SK-N-SH (cell line): ENCODE measurements at regions not wholly inside any gene's neighbourhood (a gene's known extent, or its start where the extent isn't known, plus 50 kb on each side); places are given as distances from the start of the nearest gene placed in this dataset.
A peak's percentile ranks its signal among the peaks of the same experiment; 100 is the strongest.

Source experiments
- CTCF ChIA-PET: fragments of 300-600, 350-600 bp; formaldehyde crosslinking; extraction: SDS; loops from one replicate; lab custom pipeline; 2021; lab: Yijun Ruan, JAX
- POLR2A ChIA-PET: fragments of 350-600 bp; sonication (Branson Sonifier 250); formaldehyde crosslinking; extraction: SDS; loops from one replicate; lab custom pipeline; 2020; ENCODE audit warnings: antibody characterized with exemption, inconsistent platforms; lab: Yijun Ruan, JAX
- DNase-seq: peaks from one replicate; pipeline ENCODE4 v3.0.0; 2012
- H2AFZ ChIP-seq: fragments of 200-600 bp; sonication (generic); 2 replicates; pipeline ENCODE4 v1.8.1; 2016; ENCODE audit warnings: antibody characterized with exemption, mild to moderate bottlenecking, low read depth
- H3F3A ChIP-seq: fragments of 200-600 bp; sonication (generic); replicated peaks from 2 replicates; pipeline ENCODE3; 2016; ENCODE audit warnings: antibody characterized with exemption, mild to moderate bottlenecking; ENCODE audit not compliant: insufficient read depth
- H3K27ac ChIP-seq, 2 experiments: fragments of 200-500 bp in 1 of 2; fragments of 200-600 bp in 1 of 2; sonication (Bioruptor generic) in 1 of 2; sonication (generic), shearing (Covaris generic) in 1 of 2; 2 replicates each; pipeline versions ENCODE4 v1.5.1 to v1.6.1; 2014 to 2016; ENCODE audit warnings: low read depth in 2 of 2, inconsistent platforms in 1 of 2, low read length in 1 of 2, mild to moderate bottlenecking in 1 of 2, mixed read lengths in 1 of 2
- H3K27me3 ChIP-seq: fragments of 200-600 bp; sonication (generic), shearing (Covaris generic); 2 replicates; pipeline ENCODE4 v1.6.1; 2016; ENCODE audit warnings: mixed run types; ENCODE audit not compliant: insufficient read depth
- H3K36me3 ChIP-seq, 2 experiments: fragments of 200-500 bp in 1 of 2; fragments of 200-600 bp in 1 of 2; sonication (Bioruptor generic) in 1 of 2; sonication (generic) in 1 of 2; replicated peaks in 1 of 2; 2 replicates each; pipeline versions ENCODE3 to v1.5.1; 2014 to 2016; ENCODE audit warnings: low read length in 1 of 2, mild to moderate bottlenecking in 1 of 2; ENCODE audit not compliant: insufficient read depth in 2 of 2, control insufficient read depth in 1 of 2
- H3K4me1 ChIP-seq, 2 experiments: fragments of 200-500 bp in 1 of 2; fragments of 200-600 bp in 1 of 2; sonication (Bioruptor generic) in 1 of 2; sonication (generic), shearing (Covaris generic) in 1 of 2; 2 replicates each; pipeline versions ENCODE4 v1.5.1 to v1.6.1; 2014 to 2016; ENCODE audit warnings: low read depth in 1 of 2, low read length in 1 of 2, mixed run types in 1 of 2; ENCODE audit not compliant: insufficient read depth in 2 of 2, control insufficient read depth in 1 of 2
- H3K4me2 ChIP-seq: fragments of 200-600 bp; sonication (generic), shearing (Covaris generic); 2 replicates; pipeline ENCODE4 v1.6.1; 2017; ENCODE audit warnings: mixed run types
- H3K4me3 ChIP-seq, 2 experiments: fragments of 200-500 bp in 1 of 2; fragments of 200-600 bp in 1 of 2; sonication (Bioruptor generic) in 1 of 2; sonication (generic), shearing (Covaris generic) in 1 of 2; 2 replicates each; pipeline versions ENCODE4 v1.5.1 to v1.8.1; 2014 to 2016; ENCODE audit warnings: low read depth in 2 of 2, inconsistent platforms in 1 of 2, low read length in 1 of 2, mild to moderate bottlenecking in 1 of 2, mixed read lengths in 1 of 2, moderate library complexity in 1 of 2
- H3K79me2 ChIP-seq: fragments of 200-600 bp; sonication (generic); 2 replicates; pipeline ENCODE4 v1.8.1; 2017; ENCODE audit warnings: mild to moderate bottlenecking; ENCODE audit not compliant: insufficient read depth
- H3K9ac ChIP-seq: fragments of 200-600 bp; sonication (generic); 2 replicates; pipeline ENCODE4 v1.6.1; 2017; ENCODE audit warnings: mixed run types
- H3K9me2 ChIP-seq: fragments of 200-600 bp; sonication (generic); 2 replicates; pipeline ENCODE4 v1.6.1; 2017; ENCODE audit warnings: mixed run types
- H3K9me3 ChIP-seq: fragments of 200-600 bp; sonication (generic); 2 replicates; pipeline ENCODE4 v1.6.1; 2017; ENCODE audit warnings: mixed run types, mild to moderate bottlenecking, moderate library complexity
- H4K20me1 ChIP-seq: fragments of 200-600 bp; sonication (generic); 2 replicates; pipeline ENCODE4 v1.6.1; 2017; ENCODE audit warnings: mild to moderate bottlenecking, mixed run types; ENCODE audit not compliant: insufficient read depth
- CHD2 ChIP-seq: fragments of 150-350 bp; IDR thresholded peaks from 2 replicates; pipeline ENCODE4 v1.6.1; 2018; ENCODE audit warnings: low read length; ENCODE audit not compliant: partially characterized antibody
- CTCF ChIP-seq: fragments of 200-600 bp; sonication (generic); IDR thresholded peaks from 2 replicates; pipeline ENCODE4 v1.6.1; 2017; ENCODE audit warnings: antibody characterized with exemption, mild to moderate bottlenecking, moderate library complexity
- ELF1 ChIP-seq: IDR thresholded peaks from 2 replicates; pipeline ENCODE4 v1.4.0; 2012
- EP300 ChIP-seq, 2 experiments: IDR thresholded peaks; 2 replicates each; pipeline versions ENCODE4 v1.4.0 to v1.6.1; 2012; ENCODE audit warnings: borderline replicate concordance in 1 of 2, low read depth in 1 of 2, low read length in 1 of 2
- FOSL2 ChIP-seq: IDR thresholded peaks from 2 replicates; pipeline ENCODE4 v1.4.0; 2012; ENCODE audit warnings: low read depth, mild to moderate bottlenecking, moderate library complexity, borderline replicate concordance
- GABPA ChIP-seq: IDR thresholded peaks from 2 replicates; pipeline ENCODE4 v1.4.0; 2012; ENCODE audit warnings: low read depth, mild to moderate bottlenecking
- GATA2 ChIP-seq: sonication (generic); formaldehyde crosslinking; IDR thresholded peaks from 2 replicates; pipeline ENCODE4 v1.5.0; 2020; ENCODE audit warnings: mild to moderate bottlenecking, missing genetic modification reagents
- IRF3 ChIP-seq: fragments of 150-350 bp; IDR thresholded peaks from 2 replicates; pipeline ENCODE4 v1.6.1; 2016; ENCODE audit warnings: mild to moderate bottlenecking, low read depth, low read length
- JUND ChIP-seq: IDR thresholded peaks from 2 replicates; pipeline ENCODE4 v1.4.0; 2012
- MAX ChIP-seq: IDR thresholded peaks from 2 replicates; pipeline ENCODE4 v1.4.0; 2012; ENCODE audit warnings: low read depth
- MEF2A ChIP-seq: IDR thresholded peaks from 2 replicates; pipeline ENCODE4 v1.4.0; 2012; ENCODE audit warnings: low read depth, borderline replicate concordance
- MXI1 ChIP-seq: IDR thresholded peaks from 2 replicates; pipeline ENCODE4 v1.6.1; 2012; ENCODE audit warnings: mild to moderate bottlenecking, low read depth, low read length, improper control_type of control experiment
- NFIC ChIP-seq: IDR thresholded peaks from 2 replicates; pipeline ENCODE4 v1.4.0; 2012; ENCODE audit warnings: borderline replicate concordance
- NRF1 ChIP-seq: IDR thresholded peaks from 2 replicates; pipeline ENCODE4 v1.6.1; 2012; ENCODE audit warnings: low read depth, mild to moderate bottlenecking, low read length
- PBX3 ChIP-seq: IDR thresholded peaks from 2 replicates; pipeline ENCODE4; 2012
- POLR2AphosphoS5 ChIP-seq: IDR thresholded peaks from 2 replicates; pipeline ENCODE4 v1.6.1; 2012; ENCODE audit warnings: low read depth, low read length
- REST ChIP-seq: IDR thresholded peaks from 2 replicates; pipeline ENCODE4 v1.6.1; 2012; ENCODE audit warnings: mild to moderate bottlenecking, low read depth, low read length, moderate library complexity
- TCF12 ChIP-seq: IDR thresholded peaks from 2 replicates; pipeline ENCODE4 v1.4.0; 2012
- TEAD4 ChIP-seq: IDR thresholded peaks from 2 replicates; pipeline ENCODE4 v1.4.0; 2012; ENCODE audit warnings: mild to moderate bottlenecking, borderline replicate concordance; ENCODE audit not compliant: insufficient read depth
- USF2 ChIP-seq: fragments of 150-350 bp; IDR thresholded peaks from 2 replicates; pipeline ENCODE4 v1.6.1; 2017; ENCODE audit warnings: antibody characterized with exemption, low read length, low read depth, borderline replicate concordance
- WGBS: methylation state at CpG from one replicate; pipeline ENCODE4 v1.1.6; 2017; ENCODE audit warnings: low lambda C conversion rate; 5-methylcytosine and 5-hydroxymethylcytosine counted together

- ChIA-PET CTCF (no interaction called here), POLR2A (no interaction called here)
- Histone ChIP-seq H3K9ac (no peak overlapping the region), H3F3A (peaks cover 4% of the 10 kb centered on the region), H3K36me3 (no peaks in the 10 kb centered on the region), H3K4me3 (no peak overlapping the region), H3K9me2 (no peaks in the 10 kb centered on the region; the same call in 1 of the 2 replicates), H4K20me1 (no peaks in the 10 kb centered on the region), H3K4me1 (no peaks in the 10 kb centered on the region; a peak in 1 of 4 replicates), H3K9me3 (no peaks in the 10 kb centered on the region), H2AFZ (0 out of 2 replicates have a peak overlapping the region, but pooled peaks have one; percentile 24), H3K4me2 (no peak overlapping the region), H3K79me2 (no peaks in the 10 kb centered on the region), H3K27ac (no peak overlapping the region), H3K27me3 (no peaks in the 10 kb centered on the region)
- WGBS: 88% methylated on average over 2 of the region's 2 CpGs
- no peak for TF ChIP-seq MAX
- no peak for TF ChIP-seq USF2
- no peak for TF ChIP-seq PBX3
- TF ChIP-seq NFIC: no peak
- no peak for TF ChIP-seq FOSL2
- TF ChIP-seq IRF3: no peak
- no peak for TF ChIP-seq MEF2A
- TF ChIP-seq GABPA: no peak
- TF ChIP-seq JUND: no peak
- no peak for TF ChIP-seq MXI1
- no peak for TF ChIP-seq EP300 (IDR thresholded peaks at IDR 0.05; ENCODE audit: borderline replicate concordance in 1 of 2, low read depth in 1 of 2, low read length in 1 of 2)
- no peak for TF ChIP-seq TCF12
- TF ChIP-seq REST: no peak
- TF ChIP-seq ELF1: no peak
- no peak for TF ChIP-seq POLR2AphosphoS5
- no peak for TF ChIP-seq CTCF
- no peak for TF ChIP-seq CHD2
- TF ChIP-seq GATA2 (CRISPR knock-in tag): no peak
- no peak for TF ChIP-seq NRF1
- TF ChIP-seq TEAD4: no peak
- no peak for DNase-seq
Observed at GRCh38 chr12:86697916-86698640, 441.9 kb upstream of the MGAT4C start.
